A673 (cell line): ENCODE measurements at regions not wholly inside any gene's neighbourhood (a gene's known extent, or its start where the extent isn't known, plus 50 kb on each side); places are given as distances from the start of the nearest gene placed in this dataset.

ENCODE experiments used
- BruUV-seq: library from RNA; stranded (reverse); fragments of 400-500 nt; replicated peaks from 2 replicates; lab custom pipeline; 2021; lab: Mats Ljungman, UMichigan
- CTCF ChIA-PET: fragments of 300-600 bp; sonication (Branson Sonifier 250); formaldehyde crosslinking; loops from one replicate; lab custom pipeline; 2022; ENCODE audit warnings: antibody characterized with exemption; lab: Charles Lee
- POLR2A ChIA-PET: fragments of 300-600 bp; sonication (Branson Sonifier 250); formaldehyde crosslinking; loops from one replicate; lab custom pipeline; 2022; ENCODE audit warnings: antibody characterized with exemption; ENCODE audit not compliant: low non-redundant PET; lab: Charles Lee
- DNase-seq: peaks from one replicate; pipeline ENCODE4 v3.0.0-alpha.2; 2015; ENCODE audit warnings: low spot score
- H3K27ac ChIP-seq: fragments of 200-600 bp; sonication (generic); 2 replicates; pipeline ENCODE4 v1.5.1; 2016; ENCODE audit warnings: mixed run types, low read depth, mild to moderate bottlenecking, mixed read lengths, antibody characterized with exemption, low read length; ENCODE audit not compliant: poor library complexity, severe bottlenecking
- H3K27me3 ChIP-seq: fragments of 200-600 bp; sonication (generic); replicated peaks from 2 replicates; pipeline ENCODE4 v1.6.1; 2017; ENCODE audit warnings: mixed run types, low read depth, mild to moderate bottlenecking, mixed read lengths, antibody characterized with exemption, low read length; ENCODE audit not compliant: insufficient read depth, poor library complexity
- H3K36me3 ChIP-seq: fragments of 200-600 bp; sonication (generic); 2 replicates; pipeline ENCODE4 v1.6.1; 2016; ENCODE audit warnings: mixed run types, mild to moderate bottlenecking, mixed read lengths, antibody characterized with exemption, low read length; ENCODE audit not compliant: insufficient read depth, poor library complexity, severe bottlenecking
- H3K4me1 ChIP-seq: fragments of 200-600 bp; sonication (generic); 2 replicates; pipeline ENCODE4 v1.6.1; 2017; ENCODE audit warnings: mixed run types, mild to moderate bottlenecking, mixed read lengths, antibody characterized with exemption, low read length; ENCODE audit not compliant: insufficient read depth, poor library complexity, severe bottlenecking
- H3K4me3 ChIP-seq: fragments of 200-600 bp; sonication (generic); 2 replicates; pipeline ENCODE4 v1.5.1; 2016; ENCODE audit warnings: low read depth, mixed run types, mild to moderate bottlenecking, mixed read lengths, low read length; ENCODE audit not compliant: poor library complexity, severe bottlenecking
- H3K9me3 ChIP-seq: fragments of 200-600 bp; sonication (generic); 2 replicates; pipeline ENCODE4 v1.6.1; 2016; ENCODE audit warnings: mixed run types, low read depth, mild to moderate bottlenecking, mixed read lengths, antibody characterized with exemption, low read length; ENCODE audit not compliant: poor library complexity, severe bottlenecking
- EZH2 ChIP-seq: fragments of 200-600 bp; sonication (generic); IDR thresholded peaks from 2 replicates; pipeline ENCODE4 v1.6.1; 2017; ENCODE audit warnings: borderline replicate concordance, low read depth, mild to moderate bottlenecking, mixed read lengths, antibody characterized with exemption, low read length; ENCODE audit not compliant: poor library complexity, severe bottlenecking
- intact Hi-C: fragments of 100-400 bp; cut with micrococcal nuclease; formaldehyde crosslinking; loops from one replicate; pipeline ENCODE4 v1.10.0; 2022; ENCODE audit not compliant: unreplicated experiment
- TF ChIP-seq, protein P1 (sequence below): fragments of 300-800, 200-600 bp; sonication (generic); conservative IDR thresholded peaks from 2 replicates; pipeline ENCODE4 v1.5.1; 2017; ENCODE audit warnings: low read depth, mild to moderate bottlenecking, antibody characterized with exemption, low read length, moderate library complexity, mixed read lengths

DNA sequence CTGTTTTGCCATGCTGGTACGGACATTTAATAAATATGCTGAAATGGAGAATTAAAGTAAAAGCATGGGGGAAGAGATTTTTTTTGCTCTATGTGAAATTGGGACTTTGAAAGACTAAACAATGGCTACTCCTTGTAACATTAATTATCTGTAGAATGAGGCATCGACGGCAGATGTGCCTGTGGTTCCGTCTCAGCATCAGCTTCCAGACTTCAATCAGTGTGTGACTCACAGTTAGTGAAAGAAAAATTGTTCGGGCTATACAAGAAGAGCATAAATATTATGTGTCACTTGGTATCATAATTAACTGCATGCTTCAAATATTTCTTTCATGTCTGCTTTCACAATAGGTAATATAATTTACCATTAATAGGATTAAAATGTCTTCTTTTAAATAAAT lies 117.0 kb upstream of the SMIM21 start:
- H3K27me3 ChIP-seq, result no peaks in the 10 kb centered on the region
- no peaks in the 10 kb centered on the region for H3K9me3 ChIP-seq
- H3K4me3 ChIP-seq, result no peak overlapping the region
- intact Hi-C loops, result no loop called here
- no peaks in the 10 kb centered on the region for H3K36me3 ChIP-seq
- DNase-seq, result no peak
- no peak overlapping the region for H3K27ac ChIP-seq
- POLR2A ChIA-PET, result no interaction called here
- no TSS peak for BruUV-seq
- CTCF ChIA-PET, result no interaction called here
- H3K4me1 ChIP-seq, result no peaks in the 10 kb centered on the region
- TF ChIP-seq, protein P1, sequence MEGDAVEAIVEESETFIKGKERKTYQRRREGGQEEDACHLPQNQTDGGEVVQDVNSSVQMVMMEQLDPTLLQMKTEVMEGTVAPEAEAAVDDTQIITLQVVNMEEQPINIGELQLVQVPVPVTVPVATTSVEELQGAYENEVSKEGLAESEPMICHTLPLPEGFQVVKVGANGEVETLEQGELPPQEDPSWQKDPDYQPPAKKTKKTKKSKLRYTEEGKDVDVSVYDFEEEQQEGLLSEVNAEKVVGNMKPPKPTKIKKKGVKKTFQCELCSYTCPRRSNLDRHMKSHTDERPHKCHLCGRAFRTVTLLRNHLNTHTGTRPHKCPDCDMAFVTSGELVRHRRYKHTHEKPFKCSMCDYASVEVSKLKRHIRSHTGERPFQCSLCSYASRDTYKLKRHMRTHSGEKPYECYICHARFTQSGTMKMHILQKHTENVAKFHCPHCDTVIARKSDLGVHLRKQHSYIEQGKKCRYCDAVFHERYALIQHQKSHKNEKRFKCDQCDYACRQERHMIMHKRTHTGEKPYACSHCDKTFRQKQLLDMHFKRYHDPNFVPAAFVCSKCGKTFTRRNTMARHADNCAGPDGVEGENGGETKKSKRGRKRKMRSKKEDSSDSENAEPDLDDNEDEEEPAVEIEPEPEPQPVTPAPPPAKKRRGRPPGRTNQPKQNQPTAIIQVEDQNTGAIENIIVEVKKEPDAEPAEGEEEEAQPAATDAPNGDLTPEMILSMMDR, result no peak
- TF ChIP-seq EZH2, result no peak

DNA sequence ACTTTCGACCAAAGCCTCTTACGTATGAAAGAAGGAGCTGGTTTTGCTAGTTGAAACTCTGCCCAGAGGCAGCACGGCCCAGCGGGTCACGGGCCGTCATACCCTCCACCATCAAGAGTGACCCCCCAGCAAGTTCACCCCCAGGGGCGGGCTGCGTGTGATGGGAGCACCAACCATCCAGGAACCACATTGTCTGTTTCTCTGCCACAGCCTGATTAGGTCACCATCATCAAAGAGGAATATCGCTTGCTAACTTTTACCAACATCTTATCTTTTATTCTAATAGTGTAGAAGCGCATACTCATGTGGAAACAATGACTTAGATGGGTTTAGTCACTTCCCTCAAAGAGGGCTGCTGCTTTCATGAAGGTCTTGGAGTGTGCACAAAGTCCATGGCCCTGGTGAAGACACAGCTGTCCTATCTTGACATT lies 116.6 kb upstream of the SMIM21 start:
- ChIA-PET CTCF (no interaction called here), POLR2A (no interaction called here)
- no peak for DNase-seq
- H3K27me3 ChIP-seq, result no peaks in the 10 kb centered on the region
- no peaks in the 10 kb centered on the region for H3K4me1 ChIP-seq
- intact Hi-C loops, result no loop called here
- H3K4me3 ChIP-seq, result no peak overlapping the region
- no peaks in the 10 kb centered on the region for H3K9me3 ChIP-seq
- no peaks in the 10 kb centered on the region for H3K36me3 ChIP-seq
- H3K27ac ChIP-seq, result no peak overlapping the region
- BruUV-seq, result no TSS peak
- TF ChIP-seq, protein P1, result no peak
- TF ChIP-seq EZH2, result no peak

DNA sequence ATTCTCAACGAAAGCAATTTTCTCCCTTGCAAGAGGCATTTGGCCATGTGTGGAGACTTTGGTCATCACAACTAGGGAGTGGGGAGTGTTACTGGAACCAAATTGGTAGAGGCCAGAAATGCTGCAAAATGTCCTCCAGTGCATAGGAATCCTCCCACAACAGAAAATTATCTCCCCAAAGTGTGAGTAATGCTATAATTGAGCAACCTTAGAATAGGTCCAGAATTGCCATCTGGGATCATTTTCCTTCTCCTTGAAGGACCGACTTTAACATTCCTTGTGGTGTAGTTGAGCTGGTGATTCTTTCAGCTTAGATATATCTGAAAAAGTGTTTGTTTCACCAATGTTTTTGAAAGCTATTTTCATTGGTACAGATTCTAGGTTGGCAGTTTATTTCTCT lies 111.2 kb upstream of the SMIM21 start:
- no TSS peak for BruUV-seq
- intact Hi-C loops, result no loop called here
- no peak for TF ChIP-seq EZH2
- TF ChIP-seq, protein P1, result no peak
- no peaks in the 10 kb centered on the region for H3K9me3 ChIP-seq
- H3K27me3 ChIP-seq, result no peaks in the 10 kb centered on the region
- no peak overlapping the region for H3K4me3 ChIP-seq
- no peaks in the 10 kb centered on the region for H3K36me3 ChIP-seq
- no peak overlapping the region for H3K27ac ChIP-seq
- CTCF ChIA-PET, result no interaction called here
- no peaks in the 10 kb centered on the region for H3K4me1 ChIP-seq
- POLR2A ChIA-PET, result no interaction called here
- DNase-seq, result no peak
